CD14-positive monocyte (primary cell): ENCODE measurements at regions not wholly inside any gene's neighbourhood (a gene's known extent, or its start where the extent isn't known, plus 50 kb on each side); places are given as distances from the start of the nearest gene placed in this dataset.

Source experiments
- DNase-seq, 3 donors: peaks; one replicate each; pipeline ENCODE4 v3.0.0-alpha.2; 2011 to 2022
- H2AFZ ChIP-seq: 2 replicates; pipeline ENCODE4 v1.6.0; 2012; ENCODE audit warnings: mild to moderate bottlenecking, low read depth, low read length, inconsistent platforms; ENCODE audit not compliant: insufficient read depth, poor library complexity, severe bottlenecking
- H3K27ac ChIP-seq, 2 donors: 1 replicate in 1 of 2; 2 replicates in 1 of 2; pipeline ENCODE4 v1.5.1; 2012 to 2013; ENCODE audit warnings: low read length in 2 of 2, control low read depth in 1 of 2, inconsistent platforms in 1 of 2, low read depth in 1 of 2, mild to moderate bottlenecking in 1 of 2
- H3K27me3 ChIP-seq, 2 donors: one replicate each; pipeline versions ENCODE4 v1.6.0 to v1.6.1; 2011 to 2013; ENCODE audit warnings: low read length in 2 of 2; ENCODE audit not compliant: control insufficient read depth in 2 of 2, insufficient read depth in 2 of 2
- H3K36me3 ChIP-seq, 2 donors: replicated peaks in 1 of 2; 1 replicate in 1 of 2; 2 replicates in 1 of 2; pipeline versions ENCODE4 v1.5.1 to v1.6.1; 2012 to 2013; ENCODE audit warnings: low read length in 2 of 2, control low read depth in 1 of 2, inconsistent platforms in 1 of 2, mild to moderate bottlenecking in 1 of 2; ENCODE audit not compliant: insufficient read depth in 2 of 2, control insufficient read depth in 1 of 2
- H3K4me1 ChIP-seq, 2 donors: 1 replicate in 1 of 2; 2 replicates in 1 of 2; pipeline versions ENCODE4 v1.5.1 to v1.6.1; 2012 to 2013; ENCODE audit warnings: low read length in 2 of 2, control low read depth in 1 of 2, inconsistent platforms in 1 of 2, mild to moderate bottlenecking in 1 of 2, moderate library complexity in 1 of 2; ENCODE audit not compliant: insufficient read depth in 2 of 2, control insufficient read depth in 1 of 2
- H3K4me2 ChIP-seq: replicated peaks from 2 replicates; pipeline ENCODE3; 2012; ENCODE audit warnings: low read length, moderate library complexity, mild to moderate bottlenecking; ENCODE audit not compliant: poor library complexity, severe bottlenecking; ENCODE audit errors: extremely low read depth
- H3K4me3 ChIP-seq, 3 experiments: fragments of 200-600 bp in 1 of 3; sonication (generic) in 1 of 3; replicated peaks in 1 of 3; 1 replicate in 2 of 3; 2 replicates in 1 of 3; pipeline ENCODE4 v1.5.1; 2011 to 2013; ENCODE audit warnings: low read length in 3 of 3, mild to moderate bottlenecking in 3 of 3, control low read depth in 2 of 3, low read depth in 2 of 3, inconsistent platforms in 1 of 3, moderate library complexity in 1 of 3
- H3K79me2 ChIP-seq: 2 replicates; pipeline ENCODE4 v1.6.0; 2012; ENCODE audit warnings: mild to moderate bottlenecking, control low read depth, inconsistent platforms, low read length, moderate library complexity; ENCODE audit not compliant: insufficient read depth
- H3K9ac ChIP-seq: 2 replicates; pipeline ENCODE4 v1.6.0; 2017; ENCODE audit warnings: low read length, mild to moderate bottlenecking; ENCODE audit not compliant: insufficient read depth, poor library complexity, severe bottlenecking
- H3K9me3 ChIP-seq, 2 donors: replicated peaks in 1 of 2; 1 replicate in 1 of 2; 2 replicates in 1 of 2; pipeline versions ENCODE4 v1.5.1 to v1.6.1; 2012 to 2013; ENCODE audit warnings: low read length in 2 of 2, control low read depth in 1 of 2; ENCODE audit not compliant: control insufficient read depth in 1 of 2, insufficient read depth in 1 of 2
- H4K20me1 ChIP-seq: 2 replicates; pipeline ENCODE4 v1.6.0; 2012; ENCODE audit warnings: mild to moderate bottlenecking, low read length, control low read depth, moderate library complexity; ENCODE audit not compliant: insufficient read depth
- H3K27ac Mint-ChIP-seq, 7 donors: one replicate each; pipeline ENCODE4 v1.8.0; 2020; ENCODE audit warnings: mild to moderate bottlenecking in 7 of 7, mixed read lengths in 7 of 7, moderate library complexity in 6 of 7, inconsistent platforms in 2 of 7
- H3K27me3 Mint-ChIP-seq, 3 donors: one replicate each; pipeline ENCODE4 v1.8.0; 2021 to 2022; ENCODE audit warnings: low read depth in 3 of 3, mild to moderate bottlenecking in 3 of 3, mixed read lengths in 3 of 3, moderate library complexity in 3 of 3, inconsistent platforms in 1 of 3
- H3K36me3 Mint-ChIP-seq, 2 donors: one replicate each; pipeline ENCODE4 v1.8.0; 2020; ENCODE audit warnings: mixed read lengths in 2 of 2, inconsistent platforms in 1 of 2, mild to moderate bottlenecking in 1 of 2
- H3K4me1 Mint-ChIP-seq: one replicate; pipeline ENCODE4 v1.8.0; 2020; ENCODE audit warnings: mild to moderate bottlenecking, mixed read lengths
- H3K4me3 Mint-ChIP-seq, 2 donors: one replicate each; pipeline ENCODE4 v1.8.0; 2020; ENCODE audit warnings: mild to moderate bottlenecking in 2 of 2, mixed read lengths in 2 of 2, moderate library complexity in 1 of 2
- H3K9me3 Mint-ChIP-seq, 7 donors: one replicate each; pipeline ENCODE4 v1.8.0; 2020 to 2022; ENCODE audit warnings: mixed read lengths in 7 of 7, mild to moderate bottlenecking in 6 of 7, moderate library complexity in 6 of 7, inconsistent platforms in 2 of 7
- WGBS: methylation state at CpG from one replicate; pipeline ENCODE4 v1.1.5; 2013; ENCODE audit warnings: missing lambda C conversion rate; ENCODE audit not compliant: insufficient coverage; 5-methylcytosine and 5-hydroxymethylcytosine counted together
- intact Hi-C, 2 donors: fragments of 100-400 bp; cut with micrococcal nuclease; formaldehyde crosslinking; loops; one replicate each; pipeline versions ENCODE4 v1.15.0 to v1.15.1; 2023
- TF ChIP-seq, protein P1 (sequence below): fragments of 200-600 bp; IDR thresholded peaks from one replicate; pipeline ENCODE4 v1.8.0; 2022; ENCODE audit warnings: antibody characterized with exemption, mild to moderate bottlenecking

- peaks cover 0 to 4% (median 3%) of the 10 kb centered on the region in 7 donors for H3K9me3 Mint-ChIP-seq
- TF ChIP-seq, protein P1, sequence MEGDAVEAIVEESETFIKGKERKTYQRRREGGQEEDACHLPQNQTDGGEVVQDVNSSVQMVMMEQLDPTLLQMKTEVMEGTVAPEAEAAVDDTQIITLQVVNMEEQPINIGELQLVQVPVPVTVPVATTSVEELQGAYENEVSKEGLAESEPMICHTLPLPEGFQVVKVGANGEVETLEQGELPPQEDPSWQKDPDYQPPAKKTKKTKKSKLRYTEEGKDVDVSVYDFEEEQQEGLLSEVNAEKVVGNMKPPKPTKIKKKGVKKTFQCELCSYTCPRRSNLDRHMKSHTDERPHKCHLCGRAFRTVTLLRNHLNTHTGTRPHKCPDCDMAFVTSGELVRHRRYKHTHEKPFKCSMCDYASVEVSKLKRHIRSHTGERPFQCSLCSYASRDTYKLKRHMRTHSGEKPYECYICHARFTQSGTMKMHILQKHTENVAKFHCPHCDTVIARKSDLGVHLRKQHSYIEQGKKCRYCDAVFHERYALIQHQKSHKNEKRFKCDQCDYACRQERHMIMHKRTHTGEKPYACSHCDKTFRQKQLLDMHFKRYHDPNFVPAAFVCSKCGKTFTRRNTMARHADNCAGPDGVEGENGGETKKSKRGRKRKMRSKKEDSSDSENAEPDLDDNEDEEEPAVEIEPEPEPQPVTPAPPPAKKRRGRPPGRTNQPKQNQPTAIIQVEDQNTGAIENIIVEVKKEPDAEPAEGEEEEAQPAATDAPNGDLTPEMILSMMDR: no peak
- WGBS: 100% methylated on average over 1 of the region's 2 CpGs
- Histone ChIP-seq H2AFZ (no peak overlapping the region), H3K79me2 (no peaks in the 10 kb centered on the region), H3K27me3 (no peaks in the 10 kb centered on the region), H3K4me2 (no peak overlapping the region), H3K4me3 (no peak overlapping the region), H3K9ac (no peak overlapping the region), H3K36me3 (no peaks in the 10 kb centered on the region), H3K4me1 (no peaks in the 10 kb centered on the region), H4K20me1 (no peaks in the 10 kb centered on the region), H3K9me3 (no peaks in the 10 kb centered on the region), H3K27ac (no peak overlapping the region)
- no peak overlapping the region for H3K4me3 Mint-ChIP-seq
- no peaks in the 10 kb centered on the region for H3K36me3 Mint-ChIP-seq
- no peak overlapping the region for H3K27ac Mint-ChIP-seq
- DNase-seq: no peak
- intact Hi-C loops: no loop called here
- no peaks in the 10 kb centered on the region for H3K4me1 Mint-ChIP-seq
- peaks cover 0 to 1% (median 0%) of the 10 kb centered on the region in 3 donors for H3K27me3 Mint-ChIP-seq
These were observed 349.5 kb downstream of the NDFIP2 start for GRCh38 chr13:79830426-79830825.

DNA sequence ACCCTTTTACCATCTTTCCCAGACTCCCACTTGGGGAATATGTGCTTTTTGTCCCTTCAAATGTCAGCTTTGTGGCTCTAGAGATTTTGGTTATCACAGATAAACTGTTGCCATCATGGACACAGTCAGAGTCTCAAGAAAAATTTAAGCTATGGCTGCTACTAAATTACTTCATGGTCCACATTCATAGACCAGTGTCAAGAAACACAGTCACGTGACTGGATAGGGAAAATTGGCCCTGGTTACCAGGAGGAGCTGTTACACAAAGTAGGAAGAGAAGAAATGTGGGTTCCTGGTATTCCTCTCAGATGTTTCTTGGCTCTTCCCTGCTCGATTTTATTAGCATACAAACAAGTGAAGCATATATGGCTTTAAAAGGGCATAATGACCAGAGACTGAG, 348.9 kb downstream of the NDFIP2 start:
- Histone ChIP-seq H2AFZ (no peak overlapping the region), H3K9me3 (no peaks in the 10 kb centered on the region), H3K9ac (no peak overlapping the region), H3K4me1 (no peaks in the 10 kb centered on the region), H3K79me2 (no peaks in the 10 kb centered on the region), H3K36me3 (no peaks in the 10 kb centered on the region), H3K27ac (no peak overlapping the region), H3K4me2 (no peak overlapping the region), H3K4me3 (no peak overlapping the region), H3K27me3 (no peaks in the 10 kb centered on the region), H4K20me1 (no peaks in the 10 kb centered on the region)
- Mint-ChIP-seq H3K4me3 (no peak overlapping the region), H3K27me3 (peaks cover 0 to 1% (median 0%) of the 10 kb centered on the region in 3 donors), H3K4me1 (no peaks in the 10 kb centered on the region), H3K9me3 (peaks cover 0 to 4% (median 3%) of the 10 kb centered on the region in 7 donors), H3K27ac (no peak overlapping the region), H3K36me3 (no peaks in the 10 kb centered on the region)
- TF ChIP-seq, protein P1: no peak
- WGBS: 100% methylated on average over 1 of the region's 2 CpGs
- intact Hi-C loops: no loop called here
- no peak for DNase-seq
